Ishikawa (cell line): ENCODE measurements at regions not wholly inside any gene's neighbourhood (a gene's known extent, or its start where the extent isn't known, plus 50 kb on each side); places are given as distances from the start of the nearest gene placed in this dataset.

Experiments used
- CEBPB ChIP-seq: IDR thresholded peaks from 2 replicates; pipeline ENCODE4 v1.6.1; 2012
- CREB1 ChIP-seq: IDR thresholded peaks from 2 replicates; pipeline ENCODE4 v1.6.1; 2012; ENCODE audit warnings: low read depth
- EGR1 ChIP-seq: IDR thresholded peaks from 2 replicates; pipeline ENCODE4 v1.6.1; 2012
- EP300 ChIP-seq: IDR thresholded peaks from 2 replicates; pipeline ENCODE4 v1.6.1; 2012; ENCODE audit warnings: borderline replicate concordance
- FOXM1 ChIP-seq: IDR thresholded peaks from 2 replicates; pipeline ENCODE4 v1.6.1; 2012; ENCODE audit warnings: low read depth, borderline replicate concordance
- NFIC ChIP-seq: IDR thresholded peaks from 2 replicates; pipeline ENCODE4 v1.6.1; 2012
- RAD21 ChIP-seq: IDR thresholded peaks from 2 replicates; pipeline ENCODE4 v1.6.1; 2012; ENCODE audit warnings: low read depth
- TAF1 ChIP-seq: IDR thresholded peaks from 2 replicates; pipeline ENCODE4 v1.6.1; 2012; ENCODE audit warnings: low read depth, mild to moderate bottlenecking
- TCF12 ChIP-seq: IDR thresholded peaks from 2 replicates; pipeline ENCODE4 v1.6.1; 2012; ENCODE audit warnings: low read depth
- TEAD4 ChIP-seq: IDR thresholded peaks from 2 replicates; pipeline ENCODE4 v1.6.1; 2012
- YY1 ChIP-seq: IDR thresholded peaks from 2 replicates; pipeline ENCODE4 v1.6.1; 2012; ENCODE audit warnings: low read depth
- ZBTB7A ChIP-seq: IDR thresholded peaks from 2 replicates; pipeline ENCODE4 v1.6.1; 2012; ENCODE audit warnings: low read depth
- TF ChIP-seq, protein P1 (sequence below): IDR thresholded peaks from 2 replicates; pipeline ENCODE4 v1.6.1; 2012; ENCODE audit warnings: low read depth, mild to moderate bottlenecking
- TF ChIP-seq, protein P2 (sequence below): IDR thresholded peaks from 2 replicates; pipeline ENCODE4 v1.6.1; 2012
- TF ChIP-seq, protein P3 (sequence below): IDR thresholded peaks from 2 replicates; pipeline ENCODE4 v1.6.1; 2012

DNA sequence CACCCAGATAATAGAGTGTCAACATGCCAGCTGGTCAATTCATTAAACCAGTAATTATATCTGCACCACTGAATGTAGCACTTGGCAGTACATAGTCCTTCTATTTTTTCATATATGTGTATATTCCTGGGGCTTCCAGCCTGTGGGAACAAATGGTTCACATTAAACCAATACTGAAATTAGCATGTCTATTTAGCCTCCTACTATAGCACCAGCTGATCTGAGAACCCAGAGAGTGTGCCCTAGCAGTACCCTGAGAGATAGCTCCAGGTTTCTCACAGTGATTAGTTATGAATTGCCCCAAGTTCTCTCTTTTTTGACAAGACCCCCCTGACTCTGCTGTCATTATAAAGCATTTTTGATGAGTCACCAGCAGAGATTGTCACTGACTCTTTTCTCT is 1097.3 kb upstream of the FLRT2 start:
- TF ChIP-seq YY1 (no peak), CREB1 (no peak), EGR1 (no peak), CEBPB (no peak), RAD21 (no peak), EP300 (no peak), TAF1 (no peak), ZBTB7A (no peak), NFIC (no peak), TCF12 (no peak), FOXM1 (no peak), TEAD4 (no peak)
- TF ChIP-seq, protein P1, sequence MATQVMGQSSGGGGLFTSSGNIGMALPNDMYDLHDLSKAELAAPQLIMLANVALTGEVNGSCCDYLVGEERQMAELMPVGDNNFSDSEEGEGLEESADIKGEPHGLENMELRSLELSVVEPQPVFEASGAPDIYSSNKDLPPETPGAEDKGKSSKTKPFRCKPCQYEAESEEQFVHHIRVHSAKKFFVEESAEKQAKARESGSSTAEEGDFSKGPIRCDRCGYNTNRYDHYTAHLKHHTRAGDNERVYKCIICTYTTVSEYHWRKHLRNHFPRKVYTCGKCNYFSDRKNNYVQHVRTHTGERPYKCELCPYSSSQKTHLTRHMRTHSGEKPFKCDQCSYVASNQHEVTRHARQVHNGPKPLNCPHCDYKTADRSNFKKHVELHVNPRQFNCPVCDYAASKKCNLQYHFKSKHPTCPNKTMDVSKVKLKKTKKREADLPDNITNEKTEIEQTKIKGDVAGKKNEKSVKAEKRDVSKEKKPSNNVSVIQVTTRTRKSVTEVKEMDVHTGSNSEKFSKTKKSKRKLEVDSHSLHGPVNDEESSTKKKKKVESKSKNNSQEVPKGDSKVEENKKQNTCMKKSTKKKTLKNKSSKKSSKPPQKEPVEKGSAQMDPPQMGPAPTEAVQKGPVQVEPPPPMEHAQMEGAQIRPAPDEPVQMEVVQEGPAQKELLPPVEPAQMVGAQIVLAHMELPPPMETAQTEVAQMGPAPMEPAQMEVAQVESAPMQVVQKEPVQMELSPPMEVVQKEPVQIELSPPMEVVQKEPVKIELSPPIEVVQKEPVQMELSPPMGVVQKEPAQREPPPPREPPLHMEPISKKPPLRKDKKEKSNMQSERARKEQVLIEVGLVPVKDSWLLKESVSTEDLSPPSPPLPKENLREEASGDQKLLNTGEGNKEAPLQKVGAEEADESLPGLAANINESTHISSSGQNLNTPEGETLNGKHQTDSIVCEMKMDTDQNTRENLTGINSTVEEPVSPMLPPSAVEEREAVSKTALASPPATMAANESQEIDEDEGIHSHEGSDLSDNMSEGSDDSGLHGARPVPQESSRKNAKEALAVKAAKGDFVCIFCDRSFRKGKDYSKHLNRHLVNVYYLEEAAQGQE = no peak
- TF ChIP-seq, protein P2, sequence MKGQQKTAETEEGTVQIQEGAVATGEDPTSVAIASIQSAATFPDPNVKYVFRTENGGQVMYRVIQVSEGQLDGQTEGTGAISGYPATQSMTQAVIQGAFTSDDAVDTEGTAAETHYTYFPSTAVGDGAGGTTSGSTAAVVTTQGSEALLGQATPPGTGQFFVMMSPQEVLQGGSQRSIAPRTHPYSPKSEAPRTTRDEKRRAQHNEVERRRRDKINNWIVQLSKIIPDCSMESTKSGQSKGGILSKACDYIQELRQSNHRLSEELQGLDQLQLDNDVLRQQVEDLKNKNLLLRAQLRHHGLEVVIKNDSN = no peak
- TF ChIP-seq, protein P3, sequence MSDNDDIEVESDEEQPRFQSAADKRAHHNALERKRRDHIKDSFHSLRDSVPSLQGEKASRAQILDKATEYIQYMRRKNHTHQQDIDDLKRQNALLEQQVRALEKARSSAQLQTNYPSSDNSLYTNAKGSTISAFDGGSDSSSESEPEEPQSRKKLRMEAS = no peak

DNA sequence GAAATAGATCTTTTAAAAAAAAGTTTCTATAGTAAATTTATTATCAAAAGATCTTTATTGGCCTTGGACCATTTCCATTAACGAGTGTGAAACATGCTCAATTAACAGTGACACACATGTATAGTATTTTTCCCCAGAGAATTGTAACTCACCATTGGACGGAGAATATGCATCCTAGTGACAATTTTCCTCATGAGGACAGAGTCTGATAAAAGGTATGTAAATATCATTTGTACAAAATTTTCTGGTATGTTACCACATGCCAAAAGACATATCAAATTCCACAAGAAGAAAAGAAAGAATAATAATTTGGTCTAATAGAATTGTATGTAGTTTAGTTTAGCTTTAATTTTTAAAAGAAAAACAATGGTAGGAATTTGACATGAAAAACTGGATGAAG is 1096.0 kb upstream of the FLRT2 start:
- TF ChIP-seq TAF1 (no peak), TEAD4 (no peak), ZBTB7A (no peak), EGR1 (no peak), NFIC (no peak), RAD21 (no peak), EP300 (no peak), FOXM1 (no peak), CEBPB (no peak), YY1 (no peak), CREB1 (no peak), TCF12 (no peak)
- TF ChIP-seq, protein P3 = no peak
- TF ChIP-seq, protein P2 = no peak

DNA sequence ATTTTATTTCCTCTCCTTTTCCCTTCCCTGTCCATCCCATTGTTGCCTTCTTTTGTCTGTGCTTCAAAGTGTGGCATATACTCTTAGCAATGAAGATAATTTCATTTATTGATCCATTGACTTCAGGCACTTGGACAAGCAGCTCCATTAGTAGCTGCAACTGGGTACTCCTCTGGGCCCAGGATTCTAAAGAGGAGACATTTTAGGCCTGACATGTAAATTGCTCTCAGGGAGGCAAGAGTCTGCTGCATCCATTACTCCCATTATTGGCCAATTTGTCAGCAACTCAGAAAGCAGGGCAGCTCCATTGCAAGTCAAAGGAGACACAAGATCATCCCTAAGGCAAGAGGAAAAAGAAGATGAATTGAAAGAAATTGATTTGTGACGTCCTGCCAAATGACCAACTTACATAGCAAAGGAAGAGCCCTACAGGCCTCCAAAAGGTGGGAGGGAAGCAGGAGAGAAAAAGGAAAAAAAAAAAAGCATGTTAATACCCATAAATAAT is 1094.1 kb upstream of the FLRT2 start:
- TF ChIP-seq, protein P1 = no peak
- no peak for TF ChIP-seq NFIC
- no peak for TF ChIP-seq YY1
- no peak for TF ChIP-seq EP300
- TF ChIP-seq CEBPB = no peak
- no peak for TF ChIP-seq TEAD4
- no peak for TF ChIP-seq ZBTB7A
- TF ChIP-seq TAF1 = no peak
- TF ChIP-seq CREB1 = no peak
- no peak for TF ChIP-seq FOXM1
- TF ChIP-seq TCF12 = no peak
- no peak for TF ChIP-seq RAD21

DNA sequence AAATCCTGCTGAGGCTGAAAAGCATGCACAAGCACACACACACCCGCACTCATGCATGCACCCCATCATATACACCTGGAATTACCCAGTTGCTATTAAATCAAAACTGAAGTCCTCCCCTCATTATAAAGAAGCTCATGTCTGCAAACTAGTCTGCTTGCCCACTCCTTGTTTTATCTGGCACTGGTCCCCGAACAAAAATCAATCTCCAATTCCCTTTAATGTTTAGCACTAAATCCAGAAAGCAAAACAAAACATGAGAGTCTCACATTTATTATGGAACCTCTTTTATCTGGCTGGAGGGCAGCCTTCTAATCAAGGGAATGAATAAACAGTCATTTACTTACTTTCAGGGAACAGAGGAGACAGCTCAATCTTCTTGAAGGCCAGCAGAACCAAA is 1093.4 kb upstream of the FLRT2 start:
- TF ChIP-seq TAF1 (no peak), RAD21 (no peak), NFIC (no peak), TEAD4 (no peak), EGR1 (no peak), YY1 (no peak), CEBPB (no peak), CREB1 (no peak), ZBTB7A (no peak), FOXM1 (no peak)
- TF ChIP-seq, protein P3 = no peak
- TF ChIP-seq, protein P2 = no peak
- TF ChIP-seq, protein P1 = no peak
